Stimulated activated CD8-positive, alpha-beta memory T cell treated with anti-CD3 and anti-CD28 coated beads, Interleukin-4, amount 100 ng/mL, for 1 hour (primary cell): ENCODE measurements at regions not wholly inside any gene's neighbourhood (a gene's known extent, or its start where the extent isn't known, plus 50 kb on each side); places are given as distances from the start of the nearest gene placed in this dataset.
"Not testable (repeated sequence)": the region's sequence is repeated elsewhere in the genome, so short reads cannot be mapped to it uniquely, and the experiment has no call there.

ENCODE experiments used
- DNase-seq, 2 donors: peaks; one replicate each; pipeline ENCODE4 v3.0.0-alpha.2; 2020; ENCODE audit warnings: low read depth in 2 of 2, low spot score in 1 of 2

DNA sequence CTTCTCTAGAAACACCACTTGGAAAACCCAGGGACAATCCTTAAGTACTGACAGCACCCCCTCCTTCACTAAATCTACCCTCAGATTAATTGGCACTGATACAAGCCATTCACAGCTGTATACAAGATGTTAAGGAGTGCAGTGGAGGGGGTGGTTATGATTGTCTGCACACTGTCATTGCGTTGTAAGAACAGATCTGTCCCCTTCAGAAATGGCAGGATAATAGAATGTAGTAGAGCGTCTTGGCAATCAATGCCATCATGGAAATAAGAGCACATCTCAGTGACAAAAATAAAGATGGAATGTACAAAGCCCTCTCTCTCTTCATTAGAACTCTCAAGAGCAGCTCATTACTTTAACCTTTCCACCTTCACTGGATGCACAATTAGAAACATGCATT, 324.9 kb upstream of the TBX18 start:
- DNase-seq, result no peak

DNA sequence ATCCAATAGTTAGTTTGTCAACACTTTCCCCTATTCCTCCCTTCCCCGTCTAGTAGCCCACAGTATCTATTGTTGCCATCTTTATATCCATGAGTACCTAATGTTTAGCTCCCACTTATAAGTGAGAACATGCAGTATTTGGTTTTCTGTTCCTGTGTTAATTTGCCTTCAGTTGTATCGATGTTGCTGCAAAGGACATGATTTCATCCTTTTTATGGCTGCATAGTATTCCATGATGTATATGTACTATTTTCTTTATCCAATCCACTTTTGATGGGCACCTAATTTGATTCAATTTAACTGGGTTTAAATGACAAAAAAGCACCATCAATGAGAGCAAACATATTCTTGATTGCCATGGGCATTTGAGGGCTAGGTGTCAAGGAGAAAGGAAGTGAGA, 321.5 kb upstream of the TBX18 start:
- DNase-seq, result no peak

GRCh38 chr6:85081102-85081501, 316.7 kb upstream of the TBX18 start:
- no peak for DNase-seq

DNA sequence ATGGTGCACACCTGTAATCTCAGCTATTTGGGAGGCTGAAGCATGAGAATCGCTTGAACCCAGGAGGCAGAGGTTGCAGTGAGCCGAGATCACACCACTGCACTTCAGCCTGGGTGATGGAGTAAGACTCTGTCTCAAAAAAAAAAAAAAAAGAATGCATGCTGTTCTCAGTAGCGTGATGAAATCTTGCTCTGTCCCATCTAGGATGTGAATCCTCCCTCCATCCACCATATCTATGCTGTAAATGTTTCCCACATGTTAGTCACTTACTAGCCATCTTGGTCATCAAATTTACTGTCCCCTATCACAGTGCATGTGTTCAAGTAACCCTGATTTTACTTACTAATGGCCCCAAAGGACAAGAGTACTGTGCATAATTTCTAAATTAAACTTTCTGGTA, 315.4 kb upstream of the TBX18 start:
- DNase-seq, result no peak

- DNase-seq, result no peak
These were observed 313.7 kb upstream of the TBX18 start for GRCh38 chr6:85078058-85078457.

GRCh38 chr6:85077098-85077497, 312.7 kb upstream of the TBX18 start:
- no peak for DNase-seq

GRCh38 chr6:85071845-85072244, 307.4 kb upstream of the TBX18 start:
- DNase-seq, result not testable (repeated sequence)

DNA sequence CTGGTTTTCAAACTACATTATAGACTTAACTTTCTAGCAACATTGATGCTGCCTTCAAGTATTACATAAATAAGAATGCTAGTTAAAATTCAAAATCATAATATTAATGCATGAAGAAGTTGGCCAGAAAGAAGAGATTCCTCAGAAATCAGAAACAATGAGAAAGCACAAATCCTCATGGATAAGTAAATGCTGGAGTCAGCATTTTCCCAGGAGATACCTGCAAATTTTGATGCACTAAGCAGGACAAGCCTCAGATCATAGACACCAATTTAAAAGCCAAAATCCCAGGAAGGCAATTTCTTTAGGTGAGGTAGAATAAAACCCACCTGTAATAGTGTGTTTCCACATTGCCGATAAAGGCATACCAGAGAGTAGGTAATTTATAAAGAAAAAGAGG, 305.2 kb upstream of the TBX18 start:
- no peak for DNase-seq

DNA sequence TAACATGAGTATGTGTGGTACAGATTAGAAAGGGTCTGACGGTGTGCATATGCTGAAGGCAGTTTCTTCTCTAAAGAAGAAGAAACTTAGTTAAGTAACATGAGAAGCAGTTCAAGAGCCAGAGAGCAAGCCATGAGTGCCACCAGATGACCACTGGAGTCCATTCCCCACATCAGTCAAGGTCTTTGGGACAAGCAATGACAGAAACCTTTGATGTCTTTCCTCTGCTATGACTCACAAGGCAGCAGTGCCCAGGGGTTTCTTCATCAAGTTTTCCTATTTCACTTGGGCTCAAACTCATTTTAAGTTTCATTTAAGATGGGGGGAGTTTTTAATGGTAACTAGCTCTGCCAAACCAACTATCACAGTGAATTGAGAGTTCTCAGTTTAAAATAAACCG, 303.8 kb upstream of the TBX18 start:
- DNase-seq, result no peak

GRCh38 chr6:85066266-85066665, 301.9 kb upstream of the TBX18 start:
- DNase-seq, result no peak

GRCh38 chr6:85065831-85066230, 301.4 kb upstream of the TBX18 start:
- no peak for DNase-seq

DNA sequence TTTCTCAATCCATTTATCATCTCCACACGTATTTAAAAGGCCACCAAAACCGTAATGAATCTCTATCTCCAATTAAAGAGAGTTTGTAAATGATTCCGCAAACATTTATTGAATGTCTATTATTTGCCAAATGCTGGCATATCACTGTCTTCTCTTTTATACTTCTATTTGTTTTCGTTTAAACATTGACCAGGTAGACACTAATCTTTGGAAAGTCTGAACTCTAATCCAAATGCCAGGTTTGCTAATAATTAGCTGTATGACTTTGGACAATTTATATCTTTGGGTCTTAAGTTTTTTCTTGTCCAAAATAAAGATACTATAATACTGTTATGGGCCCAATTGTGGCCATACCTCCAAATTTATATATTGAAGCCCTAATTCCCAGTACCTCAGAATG, 299.2 kb upstream of the TBX18 start:
- no peak for DNase-seq

- no peak for DNase-seq
These were observed 298.5 kb upstream of the TBX18 start for GRCh38 chr6:85062884-85063283.

DNA sequence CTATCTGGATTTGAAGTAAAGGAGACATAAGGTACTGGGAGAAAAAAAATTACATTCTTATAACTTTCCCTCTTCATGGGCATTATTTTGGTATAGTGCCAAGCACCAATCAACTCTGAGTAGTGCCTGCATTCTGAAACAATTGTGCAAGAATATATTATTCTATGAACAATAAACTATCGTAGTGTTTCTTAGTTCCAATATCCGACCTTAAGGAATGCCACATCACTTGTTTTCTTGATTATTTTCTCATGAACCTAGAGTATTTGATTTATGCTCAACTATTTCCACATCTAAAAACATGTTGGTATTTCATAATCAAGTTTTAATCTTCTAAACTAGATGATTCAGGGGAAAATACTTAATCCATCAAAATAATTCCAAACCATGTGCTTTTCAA, 294.4 kb upstream of the TBX18 start:
- no peak for DNase-seq

GRCh38 chr6:85050149-85050548, 285.8 kb upstream of the TBX18 start:
- DNase-seq, result no peak

- DNase-seq, result no peak
These were observed 284.9 kb upstream of the TBX18 start for GRCh38 chr6:85049282-85049681.

DNA sequence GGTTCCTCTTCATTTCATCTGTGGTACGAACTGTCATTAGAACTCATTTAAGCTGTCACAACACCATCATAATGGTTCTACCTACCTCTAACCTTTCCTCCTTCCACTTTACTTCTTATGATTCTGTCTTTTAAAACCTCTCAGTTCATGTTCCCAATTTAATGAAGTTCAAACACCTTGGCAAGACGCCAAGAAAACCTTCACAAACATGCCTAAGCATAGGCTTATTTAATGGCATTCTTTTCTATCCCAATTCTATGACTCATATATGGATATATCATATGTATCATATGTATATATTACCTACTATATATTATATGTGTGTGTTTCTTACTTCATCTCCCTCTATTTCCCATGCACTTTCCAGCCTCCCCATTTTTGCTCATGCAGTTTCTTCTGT, 283.4 kb upstream of the TBX18 start:
- DNase-seq, result no peak

DNA sequence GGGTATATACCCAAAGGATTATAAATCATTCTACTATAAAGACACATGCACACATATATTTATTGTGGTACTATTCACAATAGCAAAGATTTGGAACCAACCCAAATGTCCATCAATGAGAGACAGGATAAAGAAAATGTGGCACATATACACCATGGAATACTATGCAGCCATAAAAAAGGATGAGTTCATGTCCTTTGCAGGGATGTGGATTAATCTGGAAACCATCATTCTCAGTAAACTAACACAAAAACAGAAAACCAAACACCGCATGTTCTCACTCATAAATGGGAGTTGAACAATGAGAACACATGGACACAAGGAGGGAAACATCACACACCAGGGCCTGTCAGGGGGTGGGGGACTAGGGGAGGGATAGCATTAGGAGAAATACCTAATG, 281.4 kb upstream of the TBX18 start:
- DNase-seq, result not testable (repeated sequence)

GRCh38 chr6:85044361-85044760, 280.0 kb upstream of the TBX18 start:
- no peak for DNase-seq

GRCh38 chr6:85041376-85041775, 277.0 kb upstream of the TBX18 start:
- no peak for DNase-seq

- DNase-seq, result no peak
These were observed 272.8 kb upstream of the TBX18 start for GRCh38 chr6:85037221-85037620.

DNA sequence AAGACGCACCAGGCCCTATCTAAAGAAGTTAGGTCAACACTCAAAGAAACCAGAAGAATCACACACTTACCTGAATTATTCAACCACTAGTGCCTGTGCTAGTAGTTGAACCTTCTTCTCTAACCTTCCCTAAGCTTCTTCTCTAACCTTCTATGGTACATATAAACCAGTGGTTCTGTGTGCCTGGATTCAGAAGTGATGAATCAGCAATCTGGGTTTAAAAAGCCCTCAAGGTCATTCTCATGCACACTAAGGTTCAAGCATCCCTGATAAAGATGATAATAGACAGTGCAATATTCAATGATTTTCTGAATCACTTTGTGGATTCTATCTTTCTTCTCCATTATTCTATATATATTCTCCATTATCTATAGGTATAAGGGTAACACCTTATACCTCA, 271.4 kb upstream of the TBX18 start:
- no peak for DNase-seq

DNA sequence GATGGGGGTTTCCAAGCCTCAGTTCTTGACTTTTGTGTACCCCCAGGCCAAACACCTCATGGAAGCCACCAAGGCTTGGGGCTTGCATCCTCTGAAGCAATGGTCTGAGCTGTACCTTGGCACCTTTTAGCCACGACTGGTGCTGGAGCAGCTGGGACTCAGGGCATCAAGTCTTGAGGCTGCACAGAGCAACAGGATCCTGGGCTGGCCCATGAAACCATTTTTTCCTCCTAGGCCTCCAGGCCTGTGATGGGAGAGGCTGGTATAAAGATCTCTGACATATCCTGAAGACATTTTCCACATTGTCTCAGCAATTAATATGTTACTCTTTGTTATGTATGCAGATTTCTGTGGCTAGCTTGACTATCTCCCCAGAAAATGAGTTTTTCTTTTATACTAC, 269.1 kb upstream of the TBX18 start:
- no peak for DNase-seq

DNA sequence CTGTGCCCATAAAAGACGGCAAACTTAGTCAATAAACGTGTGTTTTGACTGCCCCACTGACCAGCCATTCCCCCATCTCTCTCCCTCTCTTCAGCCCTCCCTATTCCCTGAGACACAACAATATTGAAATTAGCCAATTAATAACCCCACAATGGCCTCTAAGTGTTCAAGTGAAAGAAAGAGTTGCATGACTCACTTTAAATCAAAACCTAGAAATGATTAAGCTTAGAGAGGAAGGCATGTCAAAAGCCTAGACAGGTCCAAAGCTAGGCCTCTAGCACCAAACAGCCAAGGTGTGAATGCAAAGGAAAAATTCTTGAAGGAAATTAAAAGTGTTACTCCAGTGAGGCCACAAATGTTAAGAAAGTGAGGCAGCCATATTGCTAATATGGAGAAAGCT, 261.6 kb upstream of the TBX18 start:
- no peak for DNase-seq
